ENCODE measurements at regions not wholly inside any gene's neighbourhood (a gene's known extent, or its start where the extent isn't known, plus 50 kb on each side); places are given as distances from the start of the nearest gene placed in this dataset.

DNA sequence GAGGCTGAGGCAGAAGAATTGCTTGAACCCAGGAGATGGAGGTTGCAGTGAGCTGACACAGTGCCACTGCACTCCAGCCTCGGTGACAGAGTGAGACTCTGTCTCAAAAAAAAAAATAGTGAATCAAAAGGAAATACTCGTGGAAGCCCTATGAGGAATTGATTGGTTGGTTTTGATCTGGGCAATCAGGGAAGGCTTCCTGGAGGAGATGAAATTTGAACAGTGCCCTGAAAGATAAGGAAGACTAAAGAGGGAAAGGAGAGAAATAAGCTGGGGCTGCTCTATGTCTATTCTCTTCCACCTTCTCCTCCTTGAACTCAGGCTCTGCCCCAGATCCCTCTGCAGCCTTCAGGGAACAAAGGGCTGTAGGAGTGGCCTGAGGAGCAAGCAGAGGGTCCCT lies 54.1 kb downstream of the IRF2BPL start:
- no peak for DNase-seq (ENCODE audit: low read depth)

DNA sequence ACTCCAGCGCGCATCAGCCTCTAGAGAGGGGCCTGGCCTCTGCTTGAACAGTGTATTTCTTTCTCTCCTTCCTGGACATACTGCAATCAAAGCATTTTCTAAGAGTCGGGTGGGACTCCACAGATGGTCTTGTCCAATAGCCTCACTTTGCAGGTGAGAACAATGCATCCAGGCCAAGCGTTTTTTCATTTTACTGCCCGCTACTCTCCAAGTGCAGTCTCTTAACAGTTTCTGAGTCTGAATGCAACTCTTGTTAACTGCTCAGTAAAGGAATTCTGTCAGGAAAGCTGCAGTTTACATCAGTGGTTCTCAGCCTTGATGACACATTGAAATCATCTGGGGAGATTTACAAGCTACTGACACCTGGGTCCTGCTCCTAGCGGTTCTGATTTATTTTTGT lies 57.0 kb downstream of the IRF2BPL start:
- DNase-seq (ENCODE audit: low read depth), result no peak

DNA sequence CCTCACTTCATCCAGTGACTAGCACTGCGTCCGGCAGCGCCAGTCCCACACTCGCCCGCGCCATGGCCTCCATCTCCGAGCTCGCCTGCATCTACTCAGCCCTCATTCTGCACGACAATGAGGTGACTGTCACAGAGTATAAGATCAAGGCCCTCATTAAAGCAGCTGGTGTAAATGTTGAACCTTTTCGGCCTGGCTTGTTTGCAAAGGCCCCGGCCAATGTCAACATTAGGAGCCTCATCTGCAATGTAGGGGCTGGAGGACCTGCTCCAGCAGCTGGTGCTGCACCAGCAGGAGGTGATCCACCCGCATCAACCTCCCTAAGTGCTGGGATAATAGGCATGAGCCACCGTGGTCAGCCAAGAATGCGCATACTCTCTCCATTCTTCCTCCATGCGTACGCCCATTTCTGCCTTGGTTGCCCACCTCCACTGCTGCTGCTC lies 59.9 kb downstream of the IRF2BPL start:
- no peak for DNase-seq (ENCODE audit: low read depth)

DNA sequence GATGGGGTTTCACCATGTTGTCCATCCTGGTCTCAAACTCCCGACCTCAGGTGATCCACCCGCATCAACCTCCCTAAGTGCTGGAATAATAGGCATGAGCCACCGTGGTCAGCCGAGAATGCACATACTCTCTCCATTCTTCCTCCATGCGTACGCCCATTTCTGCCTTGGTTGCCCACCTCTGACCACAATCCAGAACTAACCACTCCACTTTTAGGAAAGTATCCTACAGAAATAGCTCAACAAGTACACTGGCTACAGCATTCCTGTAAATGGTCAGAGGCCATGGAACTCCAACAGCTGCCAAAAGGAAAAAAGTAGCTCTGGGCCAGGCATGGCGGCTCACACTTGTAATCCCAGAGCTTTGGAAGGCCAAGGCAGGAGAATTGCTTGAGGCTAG lies 60.7 kb downstream of the IRF2BPL start:
- no peak for DNase-seq (ENCODE audit: low read depth)

DNA sequence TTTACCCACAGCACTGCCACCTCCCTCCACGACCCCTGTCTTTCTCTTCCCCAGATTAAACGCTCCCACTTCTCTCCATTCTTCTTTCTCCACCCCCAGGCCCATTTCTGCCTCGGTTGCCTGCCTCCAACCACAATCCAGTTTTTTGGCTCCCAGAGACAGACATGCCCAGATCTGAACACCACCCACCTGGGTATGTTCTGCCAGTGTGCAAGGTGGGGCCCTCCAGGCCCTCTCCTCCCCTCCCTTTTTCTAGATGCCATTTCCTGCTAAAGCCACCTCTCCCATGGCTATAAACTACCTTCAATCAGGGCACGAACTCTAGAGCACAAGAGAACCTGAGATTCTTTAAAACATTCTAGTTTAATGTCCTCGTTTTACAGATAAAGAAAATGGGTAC lies 63.3 kb downstream of the IRF2BPL start:
- no peak for DNase-seq (ENCODE audit: low read depth)

DNA sequence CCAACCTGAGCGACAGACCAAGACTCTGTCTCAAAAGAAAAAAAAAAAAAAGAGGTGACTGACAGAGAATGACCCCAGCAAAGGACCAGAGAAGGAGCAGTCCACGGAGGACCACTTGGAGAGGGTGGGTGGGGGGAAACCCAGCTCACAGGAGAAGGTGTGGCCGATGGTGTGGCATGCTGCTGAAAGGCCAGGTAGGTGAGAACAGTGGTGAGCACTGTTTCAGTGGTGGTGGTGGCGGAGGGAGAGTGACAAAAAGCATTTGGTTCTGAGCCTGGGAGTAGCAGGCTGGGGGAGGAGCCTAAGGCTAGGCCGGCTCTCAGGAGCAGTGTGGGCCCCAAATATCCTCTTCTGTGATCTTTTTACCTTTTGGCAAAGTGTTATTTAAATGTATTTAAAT lies 63.8 kb downstream of the IRF2BPL start:
- no peak for DNase-seq (ENCODE audit: low read depth)

DNA sequence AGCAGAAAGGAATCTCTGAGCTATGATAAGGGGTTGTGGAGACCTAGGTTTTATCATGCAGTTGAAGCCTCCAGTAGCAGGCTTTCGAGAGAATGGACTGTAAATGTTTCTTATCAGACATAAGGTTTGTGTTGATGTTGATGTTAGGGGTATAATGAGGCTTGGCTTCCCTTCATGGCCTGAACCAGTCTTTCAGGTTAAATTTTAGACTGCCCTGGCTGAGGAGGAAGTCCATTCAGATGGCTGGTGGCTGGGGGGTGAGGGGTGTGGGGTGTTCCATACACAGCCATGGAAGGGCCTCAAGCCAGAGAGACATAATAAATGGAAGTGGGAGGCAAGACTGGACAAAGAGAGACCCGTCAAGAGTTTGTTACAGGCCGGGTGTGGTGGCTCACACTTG lies 65.1 kb downstream of the IRF2BPL start:
- no peak for DNase-seq (ENCODE audit: low read depth)

DNA sequence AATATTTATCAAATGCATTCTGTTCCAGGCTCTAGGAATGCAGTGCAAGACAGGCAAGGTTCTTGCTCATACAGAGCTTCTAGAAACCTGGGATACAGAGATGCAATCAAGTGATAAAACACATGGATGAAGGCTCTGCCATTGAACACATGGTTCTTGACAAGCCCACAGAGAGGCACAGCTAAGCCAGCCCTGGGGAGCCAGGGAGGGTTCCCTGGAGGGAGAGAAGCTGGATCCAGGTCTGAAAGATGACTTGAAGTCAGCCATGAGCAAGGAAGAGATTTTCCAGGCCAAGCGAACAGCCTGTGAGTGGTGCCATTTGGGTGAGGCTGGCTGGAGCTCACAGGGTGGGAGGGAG lies 66.2 kb downstream of the IRF2BPL start:
- no peak for DNase-seq (ENCODE audit: low read depth)

DNA sequence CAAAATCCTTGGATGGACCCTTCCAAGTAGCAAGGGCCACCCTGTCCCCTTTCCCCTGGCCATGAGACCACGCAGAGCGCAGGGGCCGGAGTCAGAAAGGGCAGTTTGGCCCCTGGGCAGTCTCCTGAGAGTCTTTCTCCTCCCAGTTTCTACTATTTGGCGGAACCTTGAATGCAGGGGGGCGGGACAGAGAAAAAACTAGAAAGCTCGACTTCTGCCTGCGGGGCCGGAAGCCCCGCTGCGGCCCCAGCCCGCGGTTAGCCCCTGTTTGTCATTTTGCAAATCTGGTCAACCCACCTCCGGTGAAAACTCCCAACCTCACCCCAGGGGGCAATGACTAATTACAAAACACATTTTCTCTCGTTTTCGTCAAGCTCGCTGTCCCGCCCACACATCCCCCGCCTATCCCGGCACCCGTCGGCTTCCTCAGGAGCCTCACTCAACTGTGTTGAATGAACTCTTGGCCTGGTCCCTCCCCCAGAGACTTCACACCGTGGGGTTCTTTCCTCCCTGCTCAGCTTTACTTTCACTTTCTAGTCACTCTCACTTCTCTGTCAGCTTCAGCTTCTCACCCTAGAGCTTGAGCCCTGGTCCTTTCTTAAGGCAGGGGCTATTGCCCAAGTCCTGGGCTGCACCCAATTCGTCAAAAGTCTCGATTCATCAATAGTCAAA lies 66.7 kb downstream of the IRF2BPL start:
- DNase-seq (ENCODE audit: low read depth), result peak; percentile 98

DNA sequence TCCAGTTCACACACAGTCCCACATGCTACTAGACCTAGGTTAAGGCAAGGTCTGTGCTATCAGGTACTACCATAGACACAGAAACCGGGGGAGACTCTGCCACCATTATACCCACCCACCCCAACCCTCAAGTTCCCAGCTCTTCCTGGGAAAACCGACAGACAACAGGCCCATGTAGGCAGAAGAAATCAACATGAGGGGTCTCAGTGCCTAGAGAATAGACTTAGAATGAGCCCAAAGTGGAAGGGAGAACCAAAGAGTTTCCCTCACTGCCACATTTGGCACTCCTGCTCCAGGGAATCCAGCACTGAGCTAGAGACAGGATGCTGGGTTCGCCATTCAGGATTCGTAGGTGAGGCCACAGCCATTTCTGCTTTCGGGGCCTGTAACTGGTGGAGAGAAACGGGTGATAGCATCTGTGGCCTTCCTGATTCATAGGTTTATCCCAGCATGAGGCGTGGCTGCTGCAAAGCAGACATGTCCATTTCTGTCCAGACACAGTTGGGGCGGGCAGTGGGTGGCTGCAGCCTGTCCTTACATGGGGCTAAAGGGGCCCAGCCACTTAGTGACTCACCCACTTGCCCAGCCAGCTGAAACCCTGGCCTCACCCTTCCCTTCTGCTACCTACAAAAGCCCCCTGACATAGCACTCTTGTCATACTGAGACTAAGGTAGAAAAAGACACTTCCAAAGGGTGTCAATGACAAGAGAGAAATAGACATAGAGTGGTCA lies 69.4 kb downstream of the IRF2BPL start:
- DNase-seq (ENCODE audit: low read depth), result peak; percentile 88

DNA sequence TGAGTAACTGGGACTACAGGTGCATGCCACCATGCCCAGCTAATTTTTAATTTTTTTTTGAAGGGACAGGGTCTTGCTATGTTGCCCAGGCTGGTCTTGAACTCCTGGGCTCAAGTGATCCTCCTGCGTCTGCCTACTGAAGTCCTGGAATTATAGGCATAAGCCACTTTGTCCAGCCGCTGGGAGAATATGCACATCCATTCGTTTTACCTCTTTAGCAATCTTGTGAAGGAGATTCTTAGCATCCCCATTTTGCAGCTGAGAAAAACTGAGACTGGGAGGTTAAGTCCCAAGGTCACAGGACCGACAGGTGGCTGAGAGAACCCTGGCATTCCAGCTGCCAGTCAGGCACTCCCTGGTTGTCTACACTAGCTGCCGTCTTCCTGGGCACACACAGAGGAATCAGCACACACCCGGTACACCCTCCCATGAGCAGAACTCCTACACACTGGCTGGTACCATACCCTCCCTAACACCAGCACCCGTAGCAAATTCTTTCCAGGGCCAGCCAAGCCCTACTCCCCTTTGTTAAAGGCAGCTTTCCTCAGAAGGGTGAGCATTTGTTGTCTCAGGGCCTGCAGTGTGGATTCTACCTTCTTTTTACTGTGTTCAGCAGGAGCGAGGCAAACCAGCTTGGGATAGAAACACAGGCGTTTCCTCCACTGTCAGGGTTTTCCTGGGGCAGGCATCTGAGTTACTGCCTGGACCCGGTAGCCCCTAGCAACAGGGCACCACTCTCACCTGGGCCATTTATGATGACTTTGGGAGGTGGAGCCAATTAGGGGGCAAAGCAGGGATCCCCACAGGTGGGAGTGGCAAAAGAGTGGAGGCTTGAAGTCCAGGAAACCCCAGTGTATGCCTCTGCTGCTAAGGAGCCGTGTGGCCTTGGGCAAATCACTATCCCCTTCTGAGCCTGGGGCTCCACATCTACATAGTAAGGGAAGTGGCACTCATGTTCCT lies 70.2 kb downstream of the IRF2BPL start:
- no peak for DNase-seq (ENCODE audit: low read depth)

DNA sequence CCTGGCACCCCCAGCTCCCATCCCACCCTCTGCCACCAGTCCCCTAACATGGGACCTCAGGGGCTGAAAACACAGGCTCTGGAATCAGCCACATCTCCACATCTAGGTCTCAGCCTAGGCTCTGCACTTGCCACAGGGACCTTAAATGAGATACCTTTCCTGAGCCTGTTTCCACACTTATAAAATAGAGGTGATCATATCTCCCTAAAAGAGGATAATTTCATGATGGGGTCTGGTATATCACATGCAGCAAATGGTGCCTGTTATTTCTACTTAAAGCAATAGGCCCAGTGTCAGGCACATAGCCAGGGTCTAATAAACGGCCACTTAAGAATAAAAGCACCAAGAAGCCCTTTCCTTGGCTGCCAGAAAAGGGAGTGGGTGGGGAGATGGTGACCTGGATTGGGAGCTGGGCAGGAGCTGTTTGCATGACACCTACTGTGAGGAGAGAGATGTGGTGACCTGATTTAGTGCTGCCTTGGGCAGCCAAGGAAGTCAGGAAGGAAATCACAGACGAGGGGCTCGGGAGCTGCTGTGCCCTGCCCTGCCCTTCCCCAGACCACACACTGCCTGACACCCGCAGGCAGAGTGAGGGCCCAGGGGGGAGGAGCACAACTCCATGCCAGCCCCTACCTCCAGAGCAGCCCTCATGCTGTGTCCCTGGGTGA lies 71.2 kb downstream of the IRF2BPL start:
- DNase-seq (ENCODE audit: low read depth), result no peak

DNA sequence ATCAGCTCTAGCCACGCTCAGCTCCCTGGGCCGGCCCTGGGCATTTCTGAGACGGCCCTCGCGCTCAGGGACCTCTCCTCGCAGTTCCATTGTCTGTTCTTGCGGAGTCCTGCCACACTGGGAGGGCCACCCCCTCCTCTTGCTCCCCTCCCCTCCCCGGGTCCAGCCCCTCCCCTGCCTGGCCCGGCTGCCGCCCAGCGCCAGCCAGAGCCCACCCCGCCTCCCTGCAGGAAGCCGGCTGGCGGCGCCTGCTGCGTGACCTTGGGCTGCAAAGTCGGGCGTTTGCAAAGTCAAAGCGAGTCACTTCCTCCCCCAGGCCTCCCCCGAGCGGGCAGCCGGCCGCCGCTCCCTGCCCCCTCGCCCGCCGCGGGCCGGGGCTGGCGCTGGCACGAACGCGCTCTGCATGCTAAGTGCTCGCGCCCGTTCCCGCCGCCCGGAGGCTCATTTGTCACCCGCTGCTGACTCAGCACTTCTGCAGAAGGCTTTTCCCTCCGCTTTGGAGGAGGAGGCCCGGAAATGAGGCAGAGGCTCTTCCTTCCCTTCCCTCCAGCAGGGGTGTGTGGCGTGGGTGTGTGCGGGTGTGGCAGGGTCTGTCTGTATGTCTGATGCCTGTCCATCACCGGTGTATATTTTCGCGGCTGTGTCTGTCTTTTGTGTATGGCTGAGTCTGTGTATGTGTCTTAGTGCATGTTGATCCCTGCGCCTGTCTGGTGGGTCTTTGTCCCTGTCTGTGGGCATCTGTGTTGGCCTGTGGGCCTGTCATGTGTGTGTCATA lies 72.0 kb downstream of the IRF2BPL start:
- DNase-seq (ENCODE audit: low read depth), result peak; percentile 86

DNA sequence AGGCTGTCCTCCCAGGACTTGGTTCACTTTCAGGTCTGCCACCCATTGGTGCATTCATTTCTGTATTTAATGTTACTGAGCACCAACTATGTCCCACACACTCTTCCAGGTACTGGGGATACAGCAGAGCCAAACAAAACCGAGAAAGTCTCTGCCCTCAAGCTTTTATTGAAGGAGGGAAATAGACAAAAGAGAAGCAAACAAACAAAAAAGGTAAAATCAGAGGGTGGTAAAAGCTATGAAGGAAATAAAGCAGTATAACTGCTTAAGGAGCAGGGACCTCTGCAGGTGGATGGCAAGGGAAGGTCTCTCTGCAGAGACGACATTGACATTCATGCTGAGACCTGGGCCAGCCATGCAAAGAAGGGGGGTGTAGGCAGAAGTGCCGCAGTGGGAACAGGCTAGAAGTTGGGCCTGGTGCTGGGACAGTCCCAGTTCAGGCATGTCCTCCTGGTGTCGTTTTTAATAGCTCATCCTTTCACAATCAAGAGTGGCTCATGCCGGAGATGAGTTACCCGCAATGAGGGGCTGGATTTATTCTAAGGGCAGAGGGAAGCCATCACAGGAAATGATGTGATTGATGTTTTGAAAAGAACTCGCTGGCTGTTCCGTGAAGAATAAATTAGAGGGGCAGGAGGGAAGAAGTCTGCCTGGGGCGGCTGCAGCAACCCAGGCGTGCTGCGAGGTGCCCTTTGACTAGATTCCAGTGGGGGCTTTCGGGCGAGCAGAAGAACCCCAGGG lies 72.8 kb downstream of the IRF2BPL start:
- peak; percentile 70 for DNase-seq (ENCODE audit: low read depth)

DNA sequence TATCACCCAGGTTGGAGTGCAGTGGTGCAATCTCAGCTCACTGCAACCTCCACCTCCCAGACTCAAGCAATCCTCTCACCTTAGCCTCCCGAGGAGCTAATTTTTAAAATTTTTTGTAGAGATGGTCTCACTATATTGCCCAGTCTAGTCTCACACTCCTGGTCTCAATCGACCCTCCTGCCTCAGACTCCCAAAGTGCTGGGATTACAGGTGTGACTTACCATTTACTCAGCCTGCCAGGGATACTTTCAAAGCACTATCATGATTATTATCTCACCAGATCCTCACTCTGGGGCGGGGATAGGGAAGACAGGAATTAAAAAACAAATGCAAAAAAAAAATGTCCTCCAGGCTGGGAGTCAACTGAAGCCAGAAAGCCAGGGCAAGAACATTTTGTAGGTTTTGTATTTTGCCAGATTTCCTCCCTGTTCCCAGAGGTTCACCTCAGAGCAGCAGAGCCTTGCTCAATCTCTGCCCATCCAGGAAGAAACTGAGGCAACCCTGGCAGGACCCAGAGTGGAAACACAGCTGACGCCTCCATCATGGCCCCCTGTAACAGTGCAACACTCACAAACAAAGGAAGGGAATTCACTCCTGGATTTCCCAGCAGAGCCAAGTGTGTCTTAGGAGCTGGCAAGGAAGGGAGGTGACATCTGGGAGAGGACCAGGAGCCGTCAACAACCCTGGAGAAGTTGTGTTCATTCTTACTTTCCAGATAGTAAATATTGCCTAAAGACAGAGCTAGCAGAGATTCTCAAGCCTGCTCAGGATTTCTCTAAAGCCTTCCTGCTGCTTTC lies 73.9 kb downstream of the IRF2BPL start:
- DNase-seq (ENCODE audit: low read depth), result no peak

DNA sequence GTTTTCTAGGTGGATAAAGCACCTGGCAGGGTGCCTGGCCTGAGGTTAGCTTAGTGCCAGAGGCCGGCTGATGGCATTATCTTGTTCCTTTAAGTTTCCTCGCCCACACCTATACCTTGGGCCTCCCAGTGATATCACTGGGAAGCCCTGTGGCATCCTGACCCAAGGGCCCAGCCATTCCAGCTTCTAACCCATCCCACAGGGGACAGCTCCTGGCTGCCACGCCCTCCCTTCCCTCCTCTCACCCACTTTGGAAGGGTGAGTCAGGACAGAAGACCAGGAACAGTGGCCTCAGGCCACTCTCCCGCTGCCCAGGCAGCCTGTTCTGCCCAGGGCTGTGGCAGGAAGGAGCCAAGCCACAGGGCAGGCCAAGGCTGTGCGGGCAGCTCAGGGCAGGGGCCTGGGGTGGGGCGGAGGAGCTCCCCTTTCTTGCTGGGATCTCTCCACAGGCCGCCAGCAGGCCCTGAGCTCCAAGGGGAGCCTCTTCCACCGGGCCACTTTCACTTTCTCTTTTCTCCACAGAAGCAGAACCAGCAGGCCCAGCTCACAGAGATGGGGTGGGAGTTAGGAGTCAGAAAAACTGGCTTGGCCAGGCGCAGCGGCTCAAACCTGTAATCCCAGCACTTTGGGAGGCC lies 75.1 kb downstream of the IRF2BPL start:
- DNase-seq (ENCODE audit: low read depth), result peak; percentile 80

DNA sequence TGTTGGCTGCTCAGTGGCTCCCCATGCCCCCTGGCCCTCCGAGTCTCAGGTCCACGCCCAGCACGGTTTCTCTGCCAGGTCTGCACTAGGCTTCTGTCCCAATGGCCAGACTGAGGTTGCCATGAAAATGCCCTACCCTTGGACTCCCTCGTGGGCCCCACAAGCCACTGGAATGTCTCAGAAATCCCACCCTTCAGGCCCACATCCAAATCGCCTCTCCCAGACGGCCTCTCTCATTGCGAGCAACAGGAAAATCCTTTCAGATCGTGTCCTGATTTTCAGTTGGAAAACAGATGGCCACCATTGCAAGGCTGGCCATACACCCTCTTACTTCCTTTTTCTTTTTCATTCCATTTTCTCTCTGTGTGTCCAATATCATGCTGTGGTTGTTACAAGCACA lies 77.3 kb downstream of the IRF2BPL start:
- no peak for DNase-seq (ENCODE audit: low read depth)

DNA sequence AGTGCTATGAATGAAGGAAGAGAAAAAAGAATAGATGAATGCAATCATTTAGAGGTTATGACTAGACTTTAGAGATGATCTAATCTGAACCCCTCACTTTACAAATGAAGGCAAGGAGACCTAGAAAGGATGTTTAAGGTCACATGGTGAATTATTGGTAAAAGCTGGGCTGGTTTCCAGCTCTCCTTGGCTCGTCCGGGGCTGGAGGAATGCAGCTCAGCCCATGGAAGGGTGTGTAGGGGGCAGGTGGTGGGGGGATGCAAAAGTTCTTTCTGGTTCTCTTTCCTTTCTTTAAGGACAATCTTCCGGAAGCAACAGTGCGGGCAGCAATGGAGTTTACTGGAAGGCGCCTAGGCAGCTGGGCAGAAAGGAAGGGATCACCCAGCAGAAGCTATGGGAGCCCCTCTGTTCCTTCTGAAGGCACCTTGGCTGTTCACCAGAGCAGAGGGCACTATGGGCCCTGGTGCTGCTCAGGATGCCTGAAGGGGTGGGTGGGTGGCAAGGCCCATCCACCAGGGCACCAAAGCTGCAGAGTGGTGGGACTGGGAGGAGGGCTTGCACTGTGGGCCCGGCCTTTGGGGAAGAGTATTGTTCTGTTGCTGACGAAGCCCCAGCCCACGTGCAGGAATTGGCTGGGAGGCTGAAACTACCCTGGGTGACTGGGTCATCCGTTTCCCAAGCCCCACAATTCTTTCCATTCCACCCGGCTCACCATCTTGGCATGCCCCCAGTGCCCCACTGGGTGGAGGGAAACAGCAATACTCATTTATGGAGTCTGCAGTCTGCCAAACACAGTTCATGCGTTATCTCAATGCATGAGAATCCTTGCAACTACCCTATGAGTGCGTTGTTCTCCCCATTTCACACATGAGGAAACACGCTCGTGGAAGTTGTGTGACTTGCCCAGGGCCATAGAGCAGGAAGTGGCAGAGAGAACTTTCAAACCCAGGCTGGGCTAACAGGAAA lies 78.2 kb downstream of the IRF2BPL start:
- peak; percentile 80 for DNase-seq (ENCODE audit: low read depth)
